ENCODE measurements at regions not wholly inside any gene's neighbourhood (a gene's known extent, or its start where the extent isn't known, plus 50 kb on each side); places are given as distances from the start of the nearest gene placed in this dataset.
"Not testable (repeated sequence)": the region's sequence is repeated elsewhere in the genome, so short reads cannot be mapped to it uniquely, and the experiment has no call there.

- DNase-seq: no peak
Observed at GRCh38 chr4:84218031-84218430, 281.1 kb downstream of the NKX6-1 start.

- no peak for DNase-seq
Observed at GRCh38 chr4:84215217-84215616, 283.9 kb downstream of the NKX6-1 start.

GRCh38 chr4:84206226-84206625 is 292.9 kb downstream of the NKX6-1 start:
- DNase-seq: not testable (repeated sequence)

GRCh38 chr4:84189144-84189543 is 309.9 kb downstream of the NKX6-1 start:
- DNase-seq: no peak

GRCh38 chr4:84179409-84179808 is 319.7 kb downstream of the NKX6-1 start:
- no peak for DNase-seq

GRCh38 chr4:84177831-84178542 is 321.1 kb downstream of the NKX6-1 start:
- DNase-seq: no peak

- no peak for DNase-seq
Observed at GRCh38 chr4:84176016-84176415, 323.1 kb downstream of the NKX6-1 start.

- DNase-seq: no peak
Observed at GRCh38 chr4:84171871-84172270, 327.2 kb downstream of the NKX6-1 start.

- no peak for DNase-seq
Observed at GRCh38 chr4:84167564-84167963, 331.5 kb downstream of the NKX6-1 start.

- DNase-seq: no peak
Observed at GRCh38 chr4:84167093-84167492, 332.0 kb downstream of the NKX6-1 start.

GRCh38 chr4:84166486-84166885 is 332.6 kb downstream of the NKX6-1 start:
- DNase-seq: no peak

- no peak for DNase-seq
Observed at GRCh38 chr4:84164201-84164600, 334.9 kb downstream of the NKX6-1 start.

GRCh38 chr4:84159762-84160161 is 339.3 kb downstream of the NKX6-1 start:
- no peak for DNase-seq

- no peak for DNase-seq
Observed at GRCh38 chr4:84158670-84159069, 340.4 kb downstream of the NKX6-1 start.

GRCh38 chr4:84151574-84151973 is 347.5 kb downstream of the NKX6-1 start:
- DNase-seq: no peak

- no peak for DNase-seq
Observed at GRCh38 chr4:84150177-84150576, 348.9 kb downstream of the NKX6-1 start.

GRCh38 chr4:84147831-84148230 is 351.3 kb downstream of the NKX6-1 start:
- no peak for DNase-seq

- no peak for DNase-seq
Observed at GRCh38 chr4:84146300-84146959, 352.7 kb downstream of the NKX6-1 start.

GRCh38 chr4:84145176-84145575 is 353.9 kb downstream of the NKX6-1 start:
- DNase-seq: no peak

- DNase-seq: not testable (repeated sequence)
Observed at GRCh38 chr4:84126911-84127310, 372.2 kb downstream of the NKX6-1 start.

- no peak for DNase-seq
Observed at GRCh38 chr4:84126061-84126787, 372.9 kb downstream of the NKX6-1 start.

GRCh38 chr4:84110040-84110439 is 389.1 kb downstream of the NKX6-1 start:
- no peak for DNase-seq

GRCh38 chr4:84101653-84102625 is 397.2 kb downstream of the NKX6-1 start:
- DNase-seq: not testable (repeated sequence)

Data from femur (tissue), 1 donor.